HG02981 (cell line): ENCODE measurements at regions not wholly inside any gene's neighbourhood (a gene's known extent, or its start where the extent isn't known, plus 50 kb on each side); places are given as distances from the start of the nearest gene placed in this dataset.
"Not testable (repeated sequence)": the region's sequence is repeated elsewhere in the genome, so short reads cannot be mapped to it uniquely, and the experiment has no call there.

Experiments used
- ATAC-seq: cut with Tn5 transposase; IDR thresholded peaks from one replicate; pipeline ENCODE4 v1.9.1; 2021; ENCODE audit warnings: mild to moderate bottlenecking, moderate library complexity; ENCODE audit not compliant: unreplicated experiment

GRCh38 chr14:77985211-77985615, 185.0 kb upstream of the NRXN3 start:
- no peak for ATAC-seq

GRCh38 chr14:77986773-77987172, 183.4 kb upstream of the NRXN3 start:
- ATAC-seq, result no peak

GRCh38 chr14:77988096-77988870, 181.9 kb upstream of the NRXN3 start:
- ATAC-seq, result no peak

GRCh38 chr14:77988970-77989369, 181.2 kb upstream of the NRXN3 start:
- ATAC-seq, result no peak

GRCh38 chr14:77989441-77989991, 180.7 kb upstream of the NRXN3 start:
- no peak for ATAC-seq

GRCh38 chr14:77990337-77990736, 179.8 kb upstream of the NRXN3 start:
- ATAC-seq, result no peak

- no peak for ATAC-seq
Measured at GRCh38 chr14:77991128-77991772, 178.9 kb upstream of the NRXN3 start.

GRCh38 chr14:78005325-78005724, 164.8 kb upstream of the NRXN3 start:
- peak; percentile 97 for ATAC-seq

- no peak for ATAC-seq
Measured at GRCh38 chr14:78007160-78007559, 163.0 kb upstream of the NRXN3 start.

GRCh38 chr14:78010688-78011087, 159.5 kb upstream of the NRXN3 start:
- no peak for ATAC-seq

- not testable (repeated sequence) for ATAC-seq
Measured at GRCh38 chr14:78013911-78014310, 156.3 kb upstream of the NRXN3 start.

GRCh38 chr14:78016532-78016931, 153.6 kb upstream of the NRXN3 start:
- no peak for ATAC-seq

- no peak for ATAC-seq
Measured at GRCh38 chr14:78018283-78018682, 151.9 kb upstream of the NRXN3 start.

- peak; percentile 90 for ATAC-seq
Measured at GRCh38 chr14:78022059-78022458, 148.1 kb upstream of the NRXN3 start.

- no peak for ATAC-seq
Measured at GRCh38 chr14:78023112-78023511, 147.1 kb upstream of the NRXN3 start.

- ATAC-seq, result no peak
Measured at GRCh38 chr14:78028471-78028870, 141.7 kb upstream of the NRXN3 start.

GRCh38 chr14:78029601-78030372, 140.4 kb upstream of the NRXN3 start:
- ATAC-seq, result no peak

- no peak for ATAC-seq
Measured at GRCh38 chr14:78043349-78043748, 126.8 kb upstream of the NRXN3 start.

GRCh38 chr14:78048120-78048519, 122.1 kb upstream of the NRXN3 start:
- ATAC-seq, result no peak

GRCh38 chr14:78056890-78057289, 113.3 kb upstream of the NRXN3 start:
- ATAC-seq, result not testable (repeated sequence)

- ATAC-seq, result no peak
Measured at GRCh38 chr14:78070344-78070743, 99.8 kb upstream of the NRXN3 start.
